Tibial nerve (tissue), 3 donors: ENCODE measurements at regions not wholly inside any gene's neighbourhood (a gene's known extent, or its start where the extent isn't known, plus 50 kb on each side); places are given as distances from the start of the nearest gene placed in this dataset.

Experiments
- POLR2A ChIP-seq, 2 donors: fragments of 450-650 bp; IDR thresholded peaks; one replicate each; pipeline ENCODE4 v1.6.1; 2017; ENCODE audit warnings: antibody characterized with exemption in 2 of 2, mild to moderate bottlenecking in 2 of 2, moderate library complexity in 2 of 2
- TF ChIP-seq, protein P1 (sequence below), 5 experiments: fragments of 200-600 bp in 3 of 5; fragments of 450-650 bp in 2 of 5; sonication (generic) in 3 of 5; IDR thresholded peaks; one replicate each; pipeline ENCODE4 v1.5.1; 2016 to 2019; ENCODE audit warnings: antibody characterized with exemption in 5 of 5, mild to moderate bottlenecking in 3 of 5, moderate library complexity in 2 of 5

- no peak for TF ChIP-seq POLR2A (IDR thresholded peaks at IDR 0.05)
- TF ChIP-seq, protein P1, sequence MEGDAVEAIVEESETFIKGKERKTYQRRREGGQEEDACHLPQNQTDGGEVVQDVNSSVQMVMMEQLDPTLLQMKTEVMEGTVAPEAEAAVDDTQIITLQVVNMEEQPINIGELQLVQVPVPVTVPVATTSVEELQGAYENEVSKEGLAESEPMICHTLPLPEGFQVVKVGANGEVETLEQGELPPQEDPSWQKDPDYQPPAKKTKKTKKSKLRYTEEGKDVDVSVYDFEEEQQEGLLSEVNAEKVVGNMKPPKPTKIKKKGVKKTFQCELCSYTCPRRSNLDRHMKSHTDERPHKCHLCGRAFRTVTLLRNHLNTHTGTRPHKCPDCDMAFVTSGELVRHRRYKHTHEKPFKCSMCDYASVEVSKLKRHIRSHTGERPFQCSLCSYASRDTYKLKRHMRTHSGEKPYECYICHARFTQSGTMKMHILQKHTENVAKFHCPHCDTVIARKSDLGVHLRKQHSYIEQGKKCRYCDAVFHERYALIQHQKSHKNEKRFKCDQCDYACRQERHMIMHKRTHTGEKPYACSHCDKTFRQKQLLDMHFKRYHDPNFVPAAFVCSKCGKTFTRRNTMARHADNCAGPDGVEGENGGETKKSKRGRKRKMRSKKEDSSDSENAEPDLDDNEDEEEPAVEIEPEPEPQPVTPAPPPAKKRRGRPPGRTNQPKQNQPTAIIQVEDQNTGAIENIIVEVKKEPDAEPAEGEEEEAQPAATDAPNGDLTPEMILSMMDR (IDR thresholded peaks at IDR 0.05): no peak
Measured at GRCh38 chr3:99579965-99580364, 58.4 kb upstream of the COL8A1 start.
